D341Med (cell line): ENCODE measurements at regions not wholly inside any gene's neighbourhood (a gene's known extent, or its start where the extent isn't known, plus 50 kb on each side); places are given as distances from the start of the nearest gene placed in this dataset.

Source experiments
- DNase-seq: peaks from one replicate; pipeline ENCODE4 v3.0.0; 2012; ENCODE audit warnings: low spot score

GRCh38 chr6:153787341-153787606, 251.8 kb upstream of the OPRM1 start:
- no peak for DNase-seq

- no peak for DNase-seq
Measured at GRCh38 chr6:153781306-153781705, 257.7 kb upstream of the OPRM1 start.

GRCh38 chr6:153780011-153780410, 259.0 kb upstream of the OPRM1 start:
- DNase-seq = no peak

GRCh38 chr6:153778216-153778615, 260.8 kb upstream of the OPRM1 start:
- no peak for DNase-seq

DNA sequence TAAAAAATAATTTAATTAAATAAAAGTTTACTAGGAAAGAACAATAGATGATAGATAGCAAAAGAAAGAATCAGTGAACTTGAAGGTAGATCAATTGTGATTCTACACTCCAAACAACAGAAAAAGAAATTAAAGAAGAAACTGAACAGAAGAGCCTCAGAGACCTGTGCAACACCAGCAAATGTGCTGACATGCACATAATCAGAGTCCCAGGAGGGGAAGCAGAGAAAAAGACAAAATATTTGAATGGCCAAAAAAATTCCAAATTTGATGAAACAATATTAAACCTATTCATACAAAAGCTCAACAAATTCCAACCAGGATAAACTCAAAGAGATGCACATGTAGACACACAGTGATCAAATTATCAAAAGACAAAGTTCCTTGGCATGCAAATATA, 267.5 kb upstream of the OPRM1 start:
- DNase-seq = no peak

DNA sequence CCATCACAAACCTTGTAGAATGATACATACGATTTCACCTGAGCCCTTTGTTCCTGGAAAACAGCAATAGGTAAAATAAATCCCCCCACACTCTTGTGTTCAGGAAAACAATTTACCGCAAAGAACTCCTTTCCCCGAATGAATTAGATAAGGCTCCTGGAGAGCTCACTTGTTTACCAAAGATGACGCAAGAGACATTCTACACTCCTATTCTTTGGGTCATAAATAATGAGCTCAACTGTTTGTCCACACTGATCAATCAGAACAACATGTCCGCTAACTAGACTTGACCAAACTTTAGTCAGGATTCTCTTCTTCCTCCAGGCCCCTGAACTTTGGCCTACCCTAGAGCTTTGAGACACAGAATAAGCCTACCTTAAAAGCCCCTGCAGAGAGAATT, 271.9 kb upstream of the OPRM1 start:
- no peak for DNase-seq

- DNase-seq = no peak
Measured at GRCh38 chr6:153758516-153758915, 280.5 kb upstream of the OPRM1 start.

DNA sequence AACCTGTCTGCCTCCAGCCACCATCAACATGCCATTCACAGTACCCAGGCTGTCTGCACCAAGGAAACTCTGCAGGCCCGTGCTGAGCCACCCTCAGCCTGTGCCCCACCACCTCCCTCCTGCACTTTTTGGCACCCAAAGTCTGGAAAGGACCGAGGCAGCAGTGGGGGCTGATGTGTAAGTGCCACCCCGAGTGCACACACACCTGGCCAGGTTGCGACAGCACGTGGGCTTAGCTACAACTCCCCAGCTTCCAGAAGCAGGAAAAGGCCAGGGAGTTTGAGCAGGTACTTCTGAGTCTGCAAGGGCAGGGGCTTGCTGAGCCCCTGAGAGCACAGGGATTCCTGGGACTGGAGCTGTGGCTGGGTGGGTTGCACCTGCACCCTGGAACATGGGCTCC, 303.3 kb upstream of the OPRM1 start:
- DNase-seq = no peak

DNA sequence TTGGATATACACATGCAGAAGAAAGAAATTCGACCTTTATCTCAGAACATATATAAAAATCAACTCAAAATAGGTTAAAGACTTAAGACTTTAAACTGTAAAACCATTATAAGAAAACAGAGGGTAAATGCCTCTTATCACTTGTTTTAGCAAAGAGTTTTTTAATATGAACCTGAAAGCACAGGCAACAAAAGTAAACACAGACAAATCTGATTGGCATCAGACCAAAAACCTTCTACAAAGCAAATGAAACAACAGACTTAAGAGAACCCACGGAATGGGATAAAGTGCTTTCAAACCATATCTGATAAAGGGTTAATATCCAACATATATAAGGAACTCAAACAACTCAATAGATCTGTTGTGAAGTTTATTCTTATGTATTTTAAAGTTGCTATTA, 309.9 kb upstream of the OPRM1 start:
- DNase-seq = no peak

DNA sequence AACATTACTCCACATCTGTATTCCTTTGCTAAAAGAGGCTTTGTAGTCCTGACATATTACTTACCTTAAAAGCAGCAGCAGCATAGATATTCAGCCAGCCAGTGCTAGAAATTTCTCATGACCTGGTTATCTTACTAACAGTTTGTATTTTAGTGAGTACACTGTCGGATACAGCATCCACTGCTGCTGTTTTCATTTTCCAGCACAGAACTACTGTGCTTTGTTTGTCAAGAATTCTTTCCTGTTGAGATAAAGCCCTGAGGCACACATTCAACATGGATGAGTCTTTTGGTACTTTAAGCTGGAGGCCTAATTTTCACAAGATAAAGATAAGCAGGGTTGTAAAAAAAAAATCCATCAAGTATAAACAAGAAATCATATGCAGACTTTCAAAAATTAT, 311.2 kb upstream of the OPRM1 start:
- DNase-seq = no peak

DNA sequence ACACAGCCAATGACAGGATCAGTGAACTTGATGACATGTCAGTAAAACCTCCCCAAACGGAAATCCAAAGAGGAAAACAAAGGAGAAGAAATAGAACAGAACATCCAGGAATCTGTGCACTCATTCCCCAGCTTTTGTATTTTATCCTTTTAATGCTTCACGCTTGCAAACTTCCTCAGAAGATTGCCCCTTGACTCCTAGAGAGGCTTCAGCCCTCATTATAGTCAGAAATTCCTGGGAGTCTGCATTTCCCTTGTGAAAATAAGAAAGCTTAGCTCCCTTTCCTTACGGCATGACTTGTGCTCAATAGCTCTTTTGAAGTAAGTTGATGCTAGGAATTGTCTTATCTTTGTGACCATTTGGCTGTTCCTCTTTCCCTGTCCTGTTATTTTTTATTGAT, 313.6 kb upstream of the OPRM1 start:
- DNase-seq = no peak

DNA sequence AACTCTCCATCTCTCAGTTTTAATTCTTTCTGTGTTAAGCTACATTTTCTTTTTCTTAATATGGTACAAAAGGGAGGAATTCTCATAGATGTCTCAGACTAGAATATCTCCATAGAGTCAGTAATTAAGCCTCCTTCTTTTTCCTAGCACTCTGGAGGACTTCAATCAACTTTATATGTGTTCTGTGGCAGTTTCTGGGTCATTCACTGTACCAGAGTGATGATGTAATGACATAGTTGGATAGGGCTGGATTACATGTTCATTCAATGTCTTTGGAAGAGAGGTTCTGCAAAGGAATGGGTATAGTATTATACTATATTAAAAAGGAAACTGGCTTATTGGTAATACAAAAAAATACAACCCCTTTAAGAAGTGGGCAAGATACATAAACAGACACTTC, 318.3 kb upstream of the OPRM1 start:
- no peak for DNase-seq

DNA sequence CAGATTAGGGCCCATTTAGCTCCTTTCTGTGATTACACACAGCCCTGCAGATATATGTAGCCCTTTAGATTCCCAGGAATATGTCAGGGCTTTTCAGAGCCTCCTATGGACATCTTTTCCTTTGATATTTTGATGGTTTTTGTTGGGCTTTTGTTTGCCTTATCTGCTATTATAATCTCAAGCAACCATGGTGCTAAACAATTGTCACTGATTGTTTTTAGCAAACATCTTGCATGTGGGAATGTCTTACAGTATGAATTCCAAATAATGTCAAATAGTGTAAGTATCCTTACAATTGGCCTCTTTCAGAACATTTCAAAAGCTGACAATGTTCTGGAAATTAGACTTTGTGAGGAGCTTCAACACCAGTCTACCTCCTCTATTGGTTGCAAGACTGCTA, 333.6 kb upstream of the OPRM1 start:
- DNase-seq = no peak

- no peak for DNase-seq
Measured at GRCh38 chr6:153702671-153703070, 336.4 kb upstream of the OPRM1 start.

GRCh38 chr6:153698637-153699036, 340.4 kb upstream of the OPRM1 start:
- no peak for DNase-seq

GRCh38 chr6:153698001-153698400, 341.0 kb upstream of the OPRM1 start:
- DNase-seq = no peak

DNA sequence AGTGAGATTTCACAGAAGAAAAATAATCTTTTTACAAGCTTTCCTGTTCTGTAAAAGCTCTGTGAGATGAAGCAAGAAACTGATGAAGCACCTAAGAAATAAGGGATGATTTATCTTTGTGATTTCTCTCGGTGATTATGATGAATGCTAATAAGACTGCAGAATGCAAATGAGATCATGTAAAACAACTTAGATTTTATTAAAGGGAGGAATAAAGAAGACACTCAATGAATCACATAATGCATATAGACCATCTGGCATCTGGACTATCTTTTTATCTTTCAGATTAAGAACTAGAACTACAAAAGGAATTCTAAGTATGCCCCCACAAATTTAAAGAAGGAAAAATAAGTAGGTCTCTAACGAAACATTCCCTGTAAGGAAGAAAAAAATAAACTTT, 361.5 kb upstream of the OPRM1 start:
- DNase-seq = no peak

GRCh38 chr6:153673750-153674149, 365.3 kb upstream of the OPRM1 start:
- no peak for DNase-seq

- DNase-seq = no peak
Measured at GRCh38 chr6:153673225-153673624, 365.8 kb upstream of the OPRM1 start.

DNA sequence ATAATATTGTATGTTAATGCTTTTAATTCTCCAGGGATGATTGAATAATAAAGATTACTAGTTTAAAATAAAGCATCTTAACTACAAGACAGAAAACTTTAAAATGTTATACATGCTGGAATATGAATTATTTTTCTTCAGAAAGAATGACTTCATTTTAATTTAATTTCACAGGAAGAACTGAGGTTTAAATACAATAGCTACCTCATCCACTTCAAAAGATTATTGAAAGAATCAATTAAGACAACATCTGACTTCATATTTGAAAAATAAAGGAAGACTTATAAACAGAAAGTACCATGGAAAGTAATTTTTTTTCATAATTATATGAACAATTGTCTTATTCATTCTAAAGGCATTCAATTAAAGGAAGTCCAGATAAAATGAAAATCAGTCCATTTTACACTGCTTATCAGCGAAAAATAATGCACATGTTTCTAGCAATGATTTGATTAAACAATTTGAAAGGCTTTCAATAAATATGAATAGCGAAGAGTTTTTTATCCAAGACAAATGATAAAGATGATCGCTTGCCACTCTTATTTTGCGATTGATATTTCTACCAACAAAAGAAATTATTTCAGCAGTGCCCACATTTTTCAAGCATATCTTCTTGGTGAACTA, 368.5 kb upstream of the OPRM1 start:
- DNase-seq = no peak

DNA sequence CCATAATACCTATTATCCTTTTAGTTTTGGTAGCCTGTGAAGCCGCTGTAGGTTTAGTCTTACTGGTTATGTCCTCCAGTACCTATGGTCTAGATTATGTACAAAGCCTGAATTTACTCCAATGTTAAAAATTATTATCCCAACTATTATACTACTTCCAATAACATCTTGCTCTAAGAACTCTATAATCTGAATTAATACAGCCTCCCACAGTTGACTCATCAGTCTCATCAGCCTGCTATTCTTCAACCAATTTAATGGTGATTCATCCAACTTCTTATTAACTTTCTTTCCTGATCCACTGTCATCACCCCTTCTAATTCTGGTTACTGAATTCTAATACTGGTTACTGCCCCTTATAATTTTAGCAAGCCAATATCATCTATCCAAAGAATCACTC, 370.3 kb upstream of the OPRM1 start:
- no peak for DNase-seq

GRCh38 chr6:153662982-153663381, 376.1 kb upstream of the OPRM1 start:
- no peak for DNase-seq

- no peak for DNase-seq
Measured at GRCh38 chr6:153645326-153645725, 393.7 kb upstream of the OPRM1 start.

GRCh38 chr6:153644000-153644399, 395.0 kb upstream of the OPRM1 start:
- DNase-seq = no peak

GRCh38 chr6:153634416-153634815, 404.6 kb upstream of the OPRM1 start:
- DNase-seq = no peak
